Activated naive CD4-positive, alpha-beta T cell treated with anti-CD3 and anti-CD28 coated beads, Interleukin-2, amount 10 ng/mL, durations not matched to agents 7 days and 5 days (primary cell): ENCODE measurements at regions not wholly inside any gene's neighbourhood (a gene's known extent, or its start where the extent isn't known, plus 50 kb on each side); places are given as distances from the start of the nearest gene placed in this dataset.

ENCODE experiments used
- CTCF ChIA-PET: fragments of 350-600 bp; sonication (Branson Sonifier 250); formaldehyde crosslinking; loops from one replicate; lab custom pipeline; 2021; ENCODE audit warnings: antibody characterized with exemption; lab: Charles Lee
- DNase-seq: peaks from one replicate; pipeline ENCODE4 v3.0.0-alpha.2; 2020
- H3K27ac Mint-ChIP-seq: one replicate; pipeline ENCODE4 v1.8.0; 2021; ENCODE audit warnings: mild to moderate bottlenecking, moderate library complexity, mixed read lengths
- H3K27me3 Mint-ChIP-seq: one replicate; pipeline ENCODE4 v1.8.0; 2021; ENCODE audit warnings: mild to moderate bottlenecking, mixed read lengths
- H3K36me3 Mint-ChIP-seq: one replicate; pipeline ENCODE4 v1.8.0; 2021; ENCODE audit warnings: mixed read lengths
- H3K4me1 Mint-ChIP-seq: one replicate; pipeline ENCODE4 v1.8.0; 2021; ENCODE audit warnings: mixed read lengths
- H3K4me3 Mint-ChIP-seq: one replicate; pipeline ENCODE4 v1.8.0; 2021; ENCODE audit warnings: mild to moderate bottlenecking, moderate library complexity, mixed read lengths
- H3K9me3 Mint-ChIP-seq: one replicate; pipeline ENCODE4 v1.8.0; 2021; ENCODE audit warnings: mixed read lengths

DNA sequence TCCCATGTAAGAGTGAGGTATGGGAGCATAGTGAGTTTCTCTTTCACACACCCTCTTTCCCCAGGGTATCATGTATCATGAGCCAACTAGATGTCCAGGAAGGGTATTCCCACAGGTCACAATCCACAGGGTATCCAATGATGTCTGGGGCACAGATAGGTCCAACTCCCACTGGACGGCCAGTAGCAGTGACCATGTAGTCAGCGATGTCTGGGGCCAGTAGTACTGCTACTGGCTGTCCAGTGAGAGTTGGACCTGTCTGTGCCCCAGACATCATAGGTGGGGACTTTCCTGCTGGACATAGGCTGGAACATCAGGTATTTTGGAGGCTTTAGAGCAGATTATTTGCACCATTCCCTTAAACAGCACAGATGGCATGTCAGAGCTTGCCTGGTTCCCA lies 352.6 kb upstream of the SGCD start:
- Mint-ChIP-seq H3K4me1 (no peaks in the 10 kb centered on the region), H3K36me3 (no peaks in the 10 kb centered on the region), H3K9me3 (no peaks in the 10 kb centered on the region), H3K4me3 (no peak overlapping the region), H3K27me3 (no peaks in the 10 kb centered on the region), H3K27ac (no peak overlapping the region)
- DNase-seq = no peak
- CTCF ChIA-PET = no interaction called here

DNA sequence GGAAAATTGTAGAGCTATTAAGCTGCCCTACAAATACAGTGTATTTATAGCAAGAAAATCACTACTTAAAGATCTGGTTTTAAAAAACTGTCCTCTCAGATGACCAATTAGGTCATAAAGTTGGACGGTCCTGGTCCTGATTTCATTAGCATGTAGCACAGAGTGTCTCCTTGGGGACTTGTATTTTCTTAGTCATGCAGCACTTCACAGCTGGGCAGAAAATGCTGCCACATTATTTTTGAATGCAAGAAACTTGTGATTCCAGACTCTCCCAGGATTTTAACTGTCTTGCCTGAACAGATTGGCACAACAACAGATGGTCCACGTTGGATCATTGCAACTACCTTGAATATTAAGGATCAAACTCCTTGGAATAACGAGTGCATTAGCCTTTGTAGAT lies 348.1 kb upstream of the SGCD start:
- H3K9me3 Mint-ChIP-seq = no peaks in the 10 kb centered on the region
- no peak for DNase-seq
- CTCF ChIA-PET = interaction anchor here (0.6 kb wide), 1 partner anchor 417 kb away, joined by 3 read pairs; no protein-coding TSS in a partner anchor
- no peak overlapping the region for H3K27ac Mint-ChIP-seq
- no peaks in the 10 kb centered on the region for H3K36me3 Mint-ChIP-seq
- no peak overlapping the region for H3K4me3 Mint-ChIP-seq
- H3K4me1 Mint-ChIP-seq = no peaks in the 10 kb centered on the region
- H3K27me3 Mint-ChIP-seq = no peaks in the 10 kb centered on the region

DNA sequence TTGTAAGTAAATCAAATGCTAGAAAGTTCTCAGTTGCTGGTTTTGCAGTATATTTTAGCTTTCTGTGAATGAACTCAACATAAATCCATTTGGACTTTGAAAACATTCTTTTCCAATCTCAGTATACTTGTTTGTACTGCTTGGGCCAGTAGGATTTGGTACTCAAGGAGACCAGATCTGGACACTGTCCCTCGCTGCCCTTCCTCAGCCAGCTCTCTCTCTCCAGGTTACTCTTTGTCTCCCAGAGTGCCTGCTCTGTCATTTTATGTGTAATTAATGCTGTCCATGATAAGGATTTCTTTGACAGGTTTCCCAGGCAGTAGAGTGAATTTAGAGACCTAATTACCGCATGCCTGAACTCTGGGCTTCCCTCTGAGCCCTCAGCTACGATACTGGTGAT lies 344.6 kb upstream of the SGCD start:
- no peaks in the 10 kb centered on the region for H3K27me3 Mint-ChIP-seq
- no peaks in the 10 kb centered on the region for H3K4me1 Mint-ChIP-seq
- H3K36me3 Mint-ChIP-seq = no peaks in the 10 kb centered on the region
- DNase-seq = no peak
- CTCF ChIA-PET = no interaction called here
- H3K9me3 Mint-ChIP-seq = no peaks in the 10 kb centered on the region
- H3K4me3 Mint-ChIP-seq = no peak overlapping the region
- H3K27ac Mint-ChIP-seq = no peak overlapping the region

DNA sequence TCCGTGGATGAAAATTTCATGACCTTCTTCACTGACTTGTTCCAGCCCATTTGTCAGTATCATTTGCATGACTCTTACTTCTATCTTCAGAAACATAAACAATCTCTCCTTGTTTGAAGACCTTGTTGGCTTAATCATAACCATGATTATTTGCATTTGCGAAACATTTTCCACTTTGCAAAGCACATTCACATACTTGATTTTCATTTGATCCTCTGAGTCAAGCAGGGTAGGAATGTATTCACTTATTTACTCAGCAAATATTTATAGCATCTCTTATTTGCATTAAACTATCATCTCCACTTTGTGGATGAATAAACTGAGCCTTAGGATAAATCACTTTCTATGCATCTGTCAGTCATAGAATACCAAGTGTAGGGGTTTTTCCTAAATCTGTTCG lies 343.0 kb upstream of the SGCD start:
- Mint-ChIP-seq H3K4me3 (no peak overlapping the region), H3K27me3 (no peaks in the 10 kb centered on the region), H3K4me1 (no peaks in the 10 kb centered on the region), H3K36me3 (no peaks in the 10 kb centered on the region), H3K27ac (no peak overlapping the region), H3K9me3 (no peaks in the 10 kb centered on the region)
- no peak for DNase-seq
- CTCF ChIA-PET = no interaction called here

DNA sequence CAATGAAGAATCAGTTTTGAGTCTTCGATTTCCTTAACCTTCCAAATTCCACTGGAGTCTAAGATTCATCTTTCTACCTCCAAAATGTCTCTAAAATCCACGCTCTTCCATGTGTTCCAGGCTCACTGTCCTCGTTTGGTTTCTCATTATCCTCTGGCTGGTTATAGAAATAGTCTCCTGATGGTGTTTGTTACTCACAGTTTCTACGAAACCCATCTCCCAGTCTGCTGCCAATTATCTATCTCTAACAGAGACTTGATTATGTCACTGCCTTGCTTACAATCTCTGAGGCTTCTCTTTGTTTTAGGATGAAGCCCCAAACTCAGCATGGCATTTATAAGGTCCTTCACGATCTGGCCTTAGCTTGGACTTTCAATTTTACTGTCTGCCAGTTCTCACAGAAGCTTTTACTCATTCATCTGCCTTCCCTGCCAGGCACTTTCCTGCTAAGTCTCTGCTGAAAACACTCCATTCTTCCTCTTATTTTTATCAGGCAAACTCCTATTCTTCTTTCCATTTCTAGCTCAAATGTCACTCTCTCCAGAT lies 339.6 kb upstream of the SGCD start:
- H3K36me3 Mint-ChIP-seq = no peaks in the 10 kb centered on the region
- no peaks in the 10 kb centered on the region for H3K27me3 Mint-ChIP-seq
- no peaks in the 10 kb centered on the region for H3K9me3 Mint-ChIP-seq
- no peak for DNase-seq
- H3K4me3 Mint-ChIP-seq = no peak overlapping the region
- no peak overlapping the region for H3K27ac Mint-ChIP-seq
- H3K4me1 Mint-ChIP-seq = no peaks in the 10 kb centered on the region
- CTCF ChIA-PET = no interaction called here

DNA sequence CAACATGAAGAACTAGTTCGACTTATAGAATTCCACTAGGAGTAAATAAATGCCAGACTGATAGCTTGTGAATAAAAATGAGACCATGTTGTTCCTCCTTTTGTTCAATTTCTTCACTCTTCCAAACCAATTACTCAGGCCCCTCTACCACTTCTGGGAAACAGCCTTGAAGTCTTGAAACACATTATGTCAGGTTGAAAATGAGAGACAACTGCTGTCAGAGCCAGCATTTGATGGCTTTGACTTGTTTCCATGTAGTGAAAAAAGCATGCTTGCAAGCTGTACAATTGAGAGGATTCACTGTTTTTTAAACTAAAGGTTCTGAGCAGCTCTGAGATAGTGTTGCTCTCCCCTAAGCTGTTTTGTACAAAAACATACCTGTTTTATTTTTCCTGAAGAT lies 337.1 kb upstream of the SGCD start:
- CTCF ChIA-PET = no interaction called here
- H3K4me1 Mint-ChIP-seq = no peaks in the 10 kb centered on the region
- H3K27me3 Mint-ChIP-seq = no peaks in the 10 kb centered on the region
- no peaks in the 10 kb centered on the region for H3K36me3 Mint-ChIP-seq
- no peak overlapping the region for H3K4me3 Mint-ChIP-seq
- H3K9me3 Mint-ChIP-seq = no peaks in the 10 kb centered on the region
- no peak for DNase-seq
- H3K27ac Mint-ChIP-seq = no peak overlapping the region

DNA sequence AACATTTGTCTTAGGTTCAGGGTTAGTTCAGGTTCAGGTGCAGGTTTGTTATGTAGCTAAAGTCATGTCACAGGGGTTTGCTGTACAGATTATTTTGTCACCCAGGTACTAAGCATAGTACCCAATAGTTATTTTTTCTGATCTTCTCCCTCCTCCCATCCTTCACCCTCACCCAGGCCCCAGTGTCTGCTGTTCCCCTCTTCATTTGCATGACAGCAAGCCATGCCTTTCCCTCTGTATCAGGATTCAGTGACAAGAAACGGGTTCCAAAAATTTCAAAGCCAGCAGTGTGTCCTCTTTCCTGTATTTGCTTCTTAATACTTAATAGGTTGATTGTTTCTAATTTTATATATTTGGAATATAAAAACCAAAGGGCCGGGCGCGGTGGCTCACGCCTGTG lies 330.8 kb upstream of the SGCD start:
- CTCF ChIA-PET = no interaction called here
- H3K9me3 Mint-ChIP-seq = no peaks in the 10 kb centered on the region
- DNase-seq = no peak
- no peaks in the 10 kb centered on the region for H3K4me1 Mint-ChIP-seq
- H3K27ac Mint-ChIP-seq = no peak overlapping the region
- no peak overlapping the region for H3K4me3 Mint-ChIP-seq
- no peaks in the 10 kb centered on the region for H3K36me3 Mint-ChIP-seq
- H3K27me3 Mint-ChIP-seq = no peaks in the 10 kb centered on the region

DNA sequence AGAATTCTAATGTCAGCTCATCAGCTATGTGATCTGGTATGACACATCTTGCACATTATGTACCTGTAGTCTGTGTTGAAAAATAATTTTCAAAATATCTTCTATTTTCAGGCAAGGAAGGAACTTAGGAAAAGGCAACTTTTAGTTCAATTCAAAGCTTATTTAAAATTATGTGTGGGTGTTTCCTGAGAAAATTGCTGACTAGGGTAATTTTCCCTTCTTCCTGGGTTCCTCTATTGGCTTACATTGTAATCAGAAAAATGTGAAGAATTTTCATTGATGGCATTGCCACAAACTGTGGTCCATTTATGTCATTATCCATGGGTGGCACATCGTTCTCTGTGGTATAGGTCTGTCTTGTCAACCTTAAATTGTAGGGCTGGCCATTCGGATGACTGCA lies 328.7 kb upstream of the SGCD start:
- no peak for DNase-seq
- no peaks in the 10 kb centered on the region for H3K27me3 Mint-ChIP-seq
- H3K36me3 Mint-ChIP-seq = no peaks in the 10 kb centered on the region
- no peak overlapping the region for H3K27ac Mint-ChIP-seq
- no peaks in the 10 kb centered on the region for H3K9me3 Mint-ChIP-seq
- H3K4me1 Mint-ChIP-seq = no peaks in the 10 kb centered on the region
- CTCF ChIA-PET = no interaction called here
- no peak overlapping the region for H3K4me3 Mint-ChIP-seq

DNA sequence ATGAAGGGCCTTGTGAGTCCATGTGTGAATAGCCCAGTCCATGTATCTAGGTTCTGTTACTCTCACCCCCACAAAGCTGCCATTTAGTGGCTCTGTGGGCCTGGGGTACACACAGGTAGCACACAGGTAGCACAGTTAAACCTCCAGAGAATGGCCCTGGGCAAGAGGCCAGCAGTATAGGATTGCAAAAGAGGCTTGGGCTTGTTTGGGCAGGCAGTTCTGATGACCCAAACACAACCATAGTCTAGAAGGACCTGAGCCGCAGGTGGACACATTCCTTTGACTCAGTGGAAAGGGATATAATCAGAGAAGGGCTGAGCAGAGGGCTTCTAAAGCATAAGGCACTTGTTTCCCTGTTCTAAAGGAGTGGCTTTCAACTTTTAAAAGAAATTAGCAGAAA lies 326.8 kb upstream of the SGCD start:
- H3K36me3 Mint-ChIP-seq = no peaks in the 10 kb centered on the region
- H3K9me3 Mint-ChIP-seq = no peaks in the 10 kb centered on the region
- no peaks in the 10 kb centered on the region for H3K4me1 Mint-ChIP-seq
- H3K27me3 Mint-ChIP-seq = no peaks in the 10 kb centered on the region
- DNase-seq = no peak
- H3K27ac Mint-ChIP-seq = no peak overlapping the region
- CTCF ChIA-PET = no interaction called here
- H3K4me3 Mint-ChIP-seq = no peak overlapping the region

DNA sequence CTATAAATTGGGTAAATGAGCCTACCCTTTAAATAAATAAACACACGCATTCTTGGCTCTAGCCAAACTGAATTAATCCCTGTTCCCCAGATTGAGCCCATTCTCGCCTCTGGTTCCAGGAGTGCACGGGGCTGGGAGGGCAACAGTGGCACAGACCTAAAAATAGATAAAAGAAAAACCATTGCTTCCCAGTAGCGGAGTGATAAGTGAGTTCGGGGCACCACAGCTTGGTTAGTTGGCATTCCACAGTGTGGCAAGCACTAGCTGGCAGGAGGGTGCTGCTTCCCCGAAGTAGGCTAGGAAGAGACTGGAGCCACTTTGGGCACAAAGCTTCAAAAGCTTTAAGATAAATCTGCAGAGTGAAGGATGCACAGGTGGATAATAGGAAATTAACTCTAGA lies 322.2 kb upstream of the SGCD start:
- no peak for DNase-seq
- Mint-ChIP-seq H3K27me3 (no peaks in the 10 kb centered on the region), H3K4me3 (no peak overlapping the region), H3K4me1 (no peaks in the 10 kb centered on the region), H3K36me3 (no peaks in the 10 kb centered on the region), H3K27ac (no peak overlapping the region), H3K9me3 (no peaks in the 10 kb centered on the region)
- CTCF ChIA-PET = no interaction called here

DNA sequence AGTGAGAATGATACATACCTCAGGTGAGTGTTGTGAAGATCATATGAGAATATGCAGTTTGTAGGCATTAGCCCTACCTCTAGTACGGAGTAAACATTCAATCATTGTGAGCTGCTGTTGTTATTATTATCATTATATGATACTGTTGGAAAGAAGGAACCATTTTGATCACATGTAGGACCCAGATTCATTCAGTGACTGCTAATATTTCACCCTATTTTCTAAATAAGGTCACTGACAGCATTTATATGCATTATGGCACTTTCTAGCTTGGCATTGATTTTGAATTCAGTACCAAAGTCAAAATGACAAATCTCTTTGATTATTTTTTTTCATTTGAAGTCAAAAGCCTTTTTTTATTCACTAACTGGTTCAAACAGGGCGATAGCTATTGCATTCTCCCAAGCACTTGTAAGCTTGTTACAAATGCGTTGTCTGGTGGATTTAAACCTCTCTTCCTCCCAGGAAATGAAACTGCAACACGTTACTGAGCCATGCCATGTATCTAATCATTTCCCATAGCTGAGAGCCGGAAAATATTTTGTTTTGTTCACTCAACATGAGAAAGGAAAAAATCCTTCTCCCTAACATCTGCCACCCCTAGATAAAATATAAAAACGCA lies 320.8 kb upstream of the SGCD start:
- H3K4me3 Mint-ChIP-seq = no peak overlapping the region
- CTCF ChIA-PET = no interaction called here
- H3K4me1 Mint-ChIP-seq = no peaks in the 10 kb centered on the region
- no peaks in the 10 kb centered on the region for H3K9me3 Mint-ChIP-seq
- DNase-seq = no peak
- no peaks in the 10 kb centered on the region for H3K36me3 Mint-ChIP-seq
- no peak overlapping the region for H3K27ac Mint-ChIP-seq
- H3K27me3 Mint-ChIP-seq = no peaks in the 10 kb centered on the region

DNA sequence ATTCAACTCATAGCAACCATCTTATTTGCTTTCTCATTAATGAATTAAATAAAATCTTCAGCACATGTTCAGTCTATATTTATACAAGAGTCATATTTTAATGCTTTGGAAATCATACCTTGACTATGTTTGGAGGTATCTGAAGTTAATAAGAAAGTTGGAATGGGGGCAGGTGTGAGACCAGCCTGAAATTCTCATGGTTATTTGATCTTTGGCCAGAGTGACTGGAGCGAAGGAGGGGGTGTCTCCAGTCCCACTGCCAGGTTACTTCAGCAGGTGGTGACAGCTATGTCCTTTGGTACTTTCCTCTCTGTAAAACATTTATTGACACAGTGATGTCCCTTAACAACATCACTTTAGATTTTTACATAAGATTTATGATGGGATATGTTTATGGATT lies 318.1 kb upstream of the SGCD start:
- H3K27me3 Mint-ChIP-seq = no peaks in the 10 kb centered on the region
- CTCF ChIA-PET = no interaction called here
- no peak for DNase-seq
- H3K9me3 Mint-ChIP-seq = no peaks in the 10 kb centered on the region
- no peak overlapping the region for H3K27ac Mint-ChIP-seq
- H3K4me3 Mint-ChIP-seq = no peak overlapping the region
- H3K36me3 Mint-ChIP-seq = no peaks in the 10 kb centered on the region
- H3K4me1 Mint-ChIP-seq = no peaks in the 10 kb centered on the region

DNA sequence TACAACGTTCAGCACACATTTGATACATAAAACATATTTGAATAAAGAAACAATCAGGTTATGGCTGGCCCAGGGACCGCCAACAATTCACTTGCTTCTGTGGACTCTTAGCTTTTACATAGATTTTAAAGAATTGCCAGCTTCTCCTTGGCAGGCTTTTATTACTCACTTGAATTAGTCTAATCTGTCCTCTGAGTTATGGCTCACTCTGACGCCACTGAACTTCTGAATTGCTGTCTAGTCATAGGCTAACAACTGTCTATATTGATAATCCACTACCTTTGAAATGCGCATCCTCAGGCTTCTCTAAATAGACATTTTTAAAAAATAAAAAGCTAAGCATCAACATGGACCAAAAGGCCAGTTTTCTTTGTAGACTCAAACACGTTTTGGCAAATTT lies 317.4 kb upstream of the SGCD start:
- Mint-ChIP-seq H3K27ac (no peak overlapping the region), H3K36me3 (no peaks in the 10 kb centered on the region), H3K4me3 (no peak overlapping the region), H3K4me1 (no peaks in the 10 kb centered on the region), H3K9me3 (no peaks in the 10 kb centered on the region), H3K27me3 (no peaks in the 10 kb centered on the region)
- DNase-seq = no peak
- CTCF ChIA-PET = no interaction called here

DNA sequence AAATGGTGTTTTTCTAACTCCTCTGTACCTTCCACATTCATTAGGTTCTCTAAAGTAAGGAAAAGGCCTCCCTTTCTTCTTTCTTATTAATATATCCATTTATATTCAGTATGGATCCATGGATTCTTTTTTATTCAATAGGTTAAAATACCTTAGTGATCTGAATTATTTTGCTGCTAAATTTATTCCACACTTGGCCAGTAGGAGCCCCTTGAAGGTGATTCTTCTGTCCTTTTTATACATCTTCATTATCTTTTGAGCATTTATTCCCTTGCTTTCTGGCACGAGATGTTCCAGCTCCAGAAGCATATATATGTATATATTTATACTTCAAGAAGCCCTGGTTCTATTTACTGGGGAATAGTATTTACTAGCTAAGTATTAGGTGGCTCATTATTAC lies 311.8 kb upstream of the SGCD start:
- CTCF ChIA-PET = interaction anchor here (0.7 kb wide), 1 partner anchor 10 kb away, joined by 3 read pairs; no protein-coding TSS in a partner anchor
- Mint-ChIP-seq H3K4me3 (no peak overlapping the region), H3K27ac (no peak overlapping the region), H3K4me1 (no peaks in the 10 kb centered on the region), H3K36me3 (no peaks in the 10 kb centered on the region), H3K9me3 (no peaks in the 10 kb centered on the region), H3K27me3 (no peaks in the 10 kb centered on the region)
- DNase-seq = no peak

DNA sequence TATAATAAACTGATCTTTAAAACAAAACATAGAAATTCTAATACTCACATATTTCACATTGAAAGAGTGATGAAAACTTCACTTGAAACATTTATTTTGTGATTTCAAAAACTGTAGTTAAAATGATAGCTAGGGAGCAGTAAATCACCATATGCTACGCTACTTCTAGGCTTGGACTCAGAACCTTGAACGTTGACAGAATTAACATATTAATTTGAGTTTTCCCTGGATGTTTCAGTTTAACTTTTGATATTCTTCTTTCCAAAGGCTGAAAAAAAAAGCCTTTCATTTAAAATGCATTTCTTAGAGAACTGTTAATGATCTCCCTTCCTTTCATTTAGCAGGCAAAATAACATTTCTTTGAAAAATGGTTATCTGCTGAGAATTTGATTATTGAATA lies 307.8 kb upstream of the SGCD start:
- no peaks in the 10 kb centered on the region for H3K9me3 Mint-ChIP-seq
- no peak overlapping the region for H3K27ac Mint-ChIP-seq
- no peaks in the 10 kb centered on the region for H3K4me1 Mint-ChIP-seq
- CTCF ChIA-PET = no interaction called here
- DNase-seq = no peak
- no peaks in the 10 kb centered on the region for H3K36me3 Mint-ChIP-seq
- peaks cover 5% of the 10 kb centered on the region for H3K27me3 Mint-ChIP-seq
- no peak overlapping the region for H3K4me3 Mint-ChIP-seq
